ENCODE measurements at regions not wholly inside any gene's neighbourhood (a gene's known extent, or its start where the extent isn't known, plus 50 kb on each side); places are given as distances from the start of the nearest gene placed in this dataset.

- DNase-seq: no peak
Measured at GRCh38 chr12:94813314-94813713, 163.0 kb upstream of the TMCC3 start.

GRCh38 chr12:94812345-94812744, 162.0 kb upstream of the TMCC3 start:
- no peak for DNase-seq

- no peak for DNase-seq
Measured at GRCh38 chr12:94811611-94812010, 161.3 kb upstream of the TMCC3 start.

GRCh38 chr12:94807951-94808350, 157.6 kb upstream of the TMCC3 start:
- DNase-seq: no peak

- DNase-seq: no peak
Measured at GRCh38 chr12:94806617-94807016, 156.3 kb upstream of the TMCC3 start.

GRCh38 chr12:94805749-94806529, 155.6 kb upstream of the TMCC3 start:
- no peak for DNase-seq

GRCh38 chr12:94803939-94804338, 153.6 kb upstream of the TMCC3 start:
- DNase-seq: no peak

GRCh38 chr12:94802796-94803195, 152.4 kb upstream of the TMCC3 start:
- DNase-seq: no peak

- DNase-seq: no peak
Measured at GRCh38 chr12:94801745-94802144, 151.4 kb upstream of the TMCC3 start.

- DNase-seq: no peak
Measured at GRCh38 chr12:94799136-94799535, 148.8 kb upstream of the TMCC3 start.

GRCh38 chr12:94798113-94798512, 147.8 kb upstream of the TMCC3 start:
- no peak for DNase-seq

- DNase-seq: no peak
Measured at GRCh38 chr12:94795520-94795919, 145.2 kb upstream of the TMCC3 start.

- no peak for DNase-seq
Measured at GRCh38 chr12:94795044-94795443, 144.7 kb upstream of the TMCC3 start.

- DNase-seq: no peak
Measured at GRCh38 chr12:94793191-94793595, 142.8 kb upstream of the TMCC3 start.

- DNase-seq: no peak
Measured at GRCh38 chr12:94792693-94793092, 142.3 kb upstream of the TMCC3 start.

- no peak for DNase-seq
Measured at GRCh38 chr12:94791933-94792332, 141.6 kb upstream of the TMCC3 start.

GRCh38 chr12:94790825-94791224, 140.5 kb upstream of the TMCC3 start:
- no peak for DNase-seq

- no peak for DNase-seq
Measured at GRCh38 chr12:94790370-94790769, 140.0 kb upstream of the TMCC3 start.

GRCh38 chr12:94789510-94790225, 139.3 kb upstream of the TMCC3 start:
- DNase-seq: no peak

- no peak for DNase-seq
Measured at GRCh38 chr12:94788298-94788697, 137.9 kb upstream of the TMCC3 start.

- no peak for DNase-seq
Measured at GRCh38 chr12:94786906-94787305, 136.5 kb upstream of the TMCC3 start.

GRCh38 chr12:94783862-94784261, 133.5 kb upstream of the TMCC3 start:
- DNase-seq: no peak

- no peak for DNase-seq
Measured at GRCh38 chr12:94783343-94783742, 133.0 kb upstream of the TMCC3 start.

- DNase-seq: no peak
Measured at GRCh38 chr12:94781835-94782234, 131.5 kb upstream of the TMCC3 start.

- DNase-seq: no peak
Measured at GRCh38 chr12:94779485-94779884, 129.1 kb upstream of the TMCC3 start.
